ENCODE measurements at regions not wholly inside any gene's neighbourhood (a gene's known extent, or its start where the extent isn't known, plus 50 kb on each side); places are given as distances from the start of the nearest gene placed in this dataset.
"Not testable (repeated sequence)": the region's sequence is repeated elsewhere in the genome, so short reads cannot be mapped to it uniquely, and the experiment has no call there.

DNA sequence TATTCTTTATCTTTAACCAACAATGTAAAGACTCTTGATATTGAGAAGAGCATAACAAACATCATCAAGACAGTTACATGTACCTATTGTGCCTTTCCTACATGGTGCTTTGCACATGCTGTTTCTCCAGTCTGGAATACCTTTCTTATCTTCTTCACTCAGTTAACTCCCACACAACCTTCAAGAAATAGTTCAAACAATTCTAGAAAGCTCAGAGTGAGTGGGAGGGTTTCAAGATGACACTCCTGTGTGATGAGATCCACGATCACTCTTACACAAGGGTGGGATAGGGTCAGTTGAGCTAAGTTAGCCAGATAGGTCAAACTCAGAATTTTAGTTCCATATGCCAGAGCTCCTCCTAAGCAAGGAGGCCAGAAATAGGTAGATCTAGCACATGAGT is 915.5 kb downstream of the NR2F1-AS1 start:
- DNase-seq = no peak

DNA sequence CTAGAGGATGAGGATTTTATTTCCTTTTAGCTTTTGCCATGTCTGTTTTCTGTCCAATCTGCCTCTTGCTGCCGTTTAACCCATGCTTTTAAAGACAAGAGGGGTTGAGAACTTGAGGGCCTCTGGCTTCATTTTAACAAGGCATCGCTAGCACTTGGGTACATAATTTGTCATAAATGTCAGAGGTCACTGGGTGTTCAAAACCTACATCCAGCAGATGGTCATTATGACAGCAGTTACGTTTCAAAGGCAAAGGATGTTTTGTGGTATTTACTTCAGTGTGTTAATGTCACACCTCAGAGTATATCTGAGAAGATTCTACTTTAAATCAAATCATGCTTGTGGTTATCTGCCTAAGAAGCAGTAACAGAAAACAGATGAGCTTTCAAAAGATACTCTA is 918.3 kb downstream of the NR2F1-AS1 start:
- no peak for DNase-seq

DNA sequence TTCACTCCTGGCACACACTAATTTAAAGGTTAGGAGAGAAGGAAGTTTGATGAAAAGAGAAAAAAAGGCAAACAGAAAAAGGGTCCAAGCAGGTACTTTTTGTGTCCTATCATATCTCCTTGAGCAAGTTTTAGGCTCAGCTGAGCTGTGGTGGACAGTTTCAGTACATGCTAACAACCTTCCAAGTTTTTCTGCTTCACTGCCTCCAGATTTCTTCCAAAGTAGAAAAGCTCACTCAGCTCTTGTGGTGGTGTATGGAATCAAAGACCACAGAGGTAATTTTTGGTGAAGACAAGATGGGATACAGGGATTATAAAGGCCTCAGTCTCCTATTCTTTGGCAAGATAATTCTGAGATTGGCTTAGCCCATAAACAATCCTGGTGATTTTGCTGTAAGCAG is 921.8 kb downstream of the NR2F1-AS1 start:
- DNase-seq = no peak

DNA sequence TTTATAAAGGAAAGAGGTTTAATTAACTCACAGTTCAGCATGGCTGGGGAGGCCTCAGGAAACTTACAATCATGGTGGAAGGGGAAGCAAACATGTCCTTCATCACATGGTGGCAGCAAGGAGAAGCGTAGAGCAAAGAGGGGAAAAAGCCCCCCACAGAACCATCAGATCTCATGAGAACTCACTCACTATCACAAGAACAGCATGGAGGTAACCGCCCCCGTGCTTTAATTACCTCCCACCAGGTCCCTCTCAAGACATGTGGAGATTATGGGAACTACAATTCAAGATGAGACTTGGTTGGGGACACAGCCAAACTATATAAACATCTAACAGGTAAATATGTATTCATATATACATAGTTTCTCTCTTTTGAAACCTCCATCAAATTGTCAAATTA is 926.4 kb downstream of the NR2F1-AS1 start:
- not testable (repeated sequence) for DNase-seq

DNA sequence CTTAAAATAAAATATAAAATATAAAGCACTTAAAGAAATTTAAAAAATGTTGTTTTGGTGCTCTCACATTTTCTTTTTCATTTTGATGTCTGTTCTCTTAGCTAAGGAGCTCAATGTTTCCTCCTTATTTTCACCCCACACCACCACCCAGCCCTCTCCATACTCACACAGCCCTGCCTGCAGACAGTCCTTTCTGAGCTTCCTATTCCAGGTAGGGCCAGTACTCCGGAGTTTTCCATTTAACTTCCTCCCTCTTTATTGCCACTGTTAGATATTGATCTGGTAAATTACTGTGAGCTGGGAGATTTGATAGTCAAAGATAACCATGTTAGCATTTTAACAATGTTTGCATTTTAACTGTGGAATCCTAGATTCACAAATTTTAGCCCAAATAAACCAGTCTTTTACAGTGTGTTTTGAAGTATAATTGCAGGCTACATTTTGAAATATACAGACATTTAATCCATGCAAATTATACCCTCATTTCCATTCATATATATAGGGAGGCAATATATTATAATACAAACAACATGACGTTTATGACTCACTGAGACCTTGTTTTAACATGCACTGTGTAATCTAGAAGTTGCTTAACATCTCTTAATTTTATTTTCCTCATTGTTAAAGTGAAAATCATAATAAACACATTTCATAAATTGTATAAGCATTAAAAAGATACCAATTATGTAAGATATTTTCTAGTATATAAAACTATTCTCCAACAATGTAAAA is 927.1 kb downstream of the NR2F1-AS1 start:
- DNase-seq = no peak

DNA sequence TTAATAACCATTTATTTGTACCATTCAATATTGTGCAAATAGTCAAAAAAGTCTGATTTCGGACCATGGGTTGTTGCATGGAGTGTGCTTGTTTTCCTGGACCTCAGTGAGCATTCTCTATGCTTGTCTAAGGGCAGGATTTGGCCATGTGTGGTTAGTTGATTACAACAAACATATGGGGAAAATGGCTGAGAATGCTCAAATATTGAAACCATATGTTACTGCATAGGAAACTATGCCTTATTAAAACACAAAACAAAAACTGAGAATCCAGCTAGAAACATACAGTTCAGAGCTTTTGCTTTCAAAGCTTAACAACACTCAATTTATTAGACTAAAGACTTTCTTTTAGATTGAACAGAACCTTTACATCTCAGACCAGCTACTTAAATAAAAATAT is 928.3 kb downstream of the NR2F1-AS1 start:
- DNase-seq = no peak

DNA sequence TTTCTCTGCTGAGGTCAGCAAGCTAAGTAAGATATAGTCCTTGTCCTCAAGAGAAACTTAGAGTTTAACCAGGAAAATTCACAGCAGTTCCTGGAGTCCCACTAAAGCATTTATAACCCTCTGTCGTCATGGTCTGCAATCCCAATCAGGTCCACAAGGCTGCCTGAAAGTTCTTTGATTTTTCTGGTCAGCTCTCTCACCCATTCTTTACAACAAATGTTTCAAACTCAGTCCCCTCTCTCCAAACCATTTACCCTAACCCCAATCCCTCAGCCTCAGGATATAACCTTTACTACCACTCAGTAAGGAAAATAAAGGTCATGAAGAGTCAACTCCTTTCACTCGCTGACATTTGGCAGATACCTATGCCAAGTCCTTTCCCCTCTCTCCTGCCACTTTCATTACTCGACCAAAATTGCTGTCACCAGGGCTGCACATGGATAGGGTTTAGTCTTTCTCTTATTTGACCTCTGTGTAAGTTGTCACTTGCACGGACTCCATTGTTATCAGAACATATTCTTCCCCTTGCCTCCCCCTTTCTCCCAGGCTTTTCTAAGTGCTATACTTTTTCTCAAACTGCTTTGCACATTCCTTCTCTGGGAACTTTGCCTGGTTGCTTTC is 936.6 kb downstream of the NR2F1-AS1 start:
- no peak for DNase-seq

DNA sequence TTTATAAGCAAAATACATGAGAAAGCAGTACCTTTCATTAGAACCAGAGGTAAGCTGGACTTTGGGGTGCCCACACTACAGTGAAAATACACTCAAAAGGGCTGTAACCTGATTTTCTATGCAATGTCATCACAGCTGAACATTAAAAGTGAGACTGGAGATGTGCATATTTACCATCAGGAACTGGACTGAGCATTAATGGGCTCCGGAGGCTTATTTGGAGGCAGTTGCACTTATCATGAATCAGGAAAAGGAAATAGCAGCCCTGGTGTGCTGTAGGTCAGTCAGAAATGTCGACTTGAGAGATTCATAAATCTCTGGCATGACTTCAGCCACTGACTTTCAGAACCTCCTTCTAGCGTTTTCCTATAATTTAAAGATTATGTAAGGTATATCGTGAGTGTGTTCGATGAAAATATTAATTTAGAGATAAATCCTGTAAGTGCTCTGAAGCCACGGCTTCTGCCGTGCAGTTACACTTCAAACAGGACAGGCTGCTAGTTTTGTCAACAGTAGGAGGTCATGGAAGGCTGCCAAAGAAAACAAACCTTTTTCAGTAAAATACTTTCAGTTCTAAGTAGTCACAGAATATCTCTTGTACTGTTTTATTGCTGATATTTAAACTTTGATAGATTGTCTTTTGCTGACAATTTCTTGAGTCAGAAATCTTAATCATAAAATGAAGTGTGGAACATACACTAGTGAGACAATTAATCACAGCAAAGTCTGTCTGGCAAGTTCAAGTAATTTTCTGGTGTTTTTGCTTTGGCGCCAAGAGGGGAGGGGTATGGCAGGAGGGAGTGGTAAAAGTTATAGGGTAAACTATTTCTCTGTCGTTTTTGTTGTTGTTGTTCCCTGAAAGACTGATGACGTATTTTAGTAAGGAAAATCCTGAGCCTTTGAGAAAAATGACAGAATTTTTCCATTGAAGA is 939.7 kb downstream of the NR2F1-AS1 start:
- peak; percentile 4 for DNase-seq

DNA sequence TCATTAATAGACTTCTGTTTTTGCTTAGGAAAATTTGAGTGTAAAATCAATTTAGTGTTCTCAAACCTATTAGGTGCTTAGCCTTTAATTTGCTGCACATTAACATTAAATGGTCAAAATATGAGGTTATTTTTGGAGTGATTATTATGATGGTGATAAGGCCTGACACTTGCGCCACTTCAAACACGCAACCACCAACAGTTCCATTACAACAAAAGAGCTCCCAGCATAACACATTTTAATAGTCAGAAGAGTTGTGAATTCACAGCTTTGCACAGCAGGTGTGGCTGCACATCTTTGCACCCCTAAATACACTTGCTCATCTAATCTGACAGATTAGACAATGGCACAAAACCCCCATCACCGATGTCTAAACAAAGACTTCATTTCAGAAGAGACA is 940.7 kb downstream of the NR2F1-AS1 start:
- no peak for DNase-seq

DNA sequence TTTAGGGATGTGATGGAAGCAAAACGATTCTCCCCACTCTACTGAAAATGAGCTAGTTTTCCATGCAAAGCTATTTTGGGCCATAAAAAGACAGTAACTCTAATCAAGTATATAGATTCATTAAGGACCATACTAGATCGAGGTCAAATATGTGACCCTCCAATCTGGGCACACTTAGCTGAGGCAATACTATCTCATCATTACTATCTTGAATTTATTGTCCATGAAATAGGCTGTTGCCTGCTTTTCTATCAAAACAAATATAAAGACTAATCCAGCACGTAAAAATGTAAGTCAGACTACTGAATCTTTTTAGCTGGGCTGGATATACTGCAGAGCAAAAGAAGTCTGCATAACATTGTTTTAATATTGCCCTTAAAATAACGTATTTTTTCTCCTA is 943.1 kb downstream of the NR2F1-AS1 start:
- DNase-seq = no peak

DNA sequence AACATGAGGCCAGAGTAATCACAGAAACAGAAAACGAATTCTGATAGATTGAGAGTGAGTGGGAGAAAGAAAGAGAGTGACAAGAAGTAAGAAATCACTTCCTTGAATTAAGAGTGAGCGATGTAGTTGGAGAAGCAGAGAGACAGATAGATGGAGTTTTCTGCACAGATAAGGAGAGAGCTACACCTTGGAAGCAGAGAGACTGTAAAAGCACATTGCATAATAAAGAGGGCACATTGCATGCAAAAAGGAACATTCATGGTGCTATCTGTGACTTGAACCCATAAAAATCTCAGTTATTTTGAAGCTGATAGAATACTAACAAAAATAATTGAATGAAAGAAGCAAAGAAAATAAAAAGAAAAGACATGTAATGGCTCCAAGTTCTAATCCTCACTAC is 943.8 kb downstream of the NR2F1-AS1 start:
- no peak for DNase-seq

DNA sequence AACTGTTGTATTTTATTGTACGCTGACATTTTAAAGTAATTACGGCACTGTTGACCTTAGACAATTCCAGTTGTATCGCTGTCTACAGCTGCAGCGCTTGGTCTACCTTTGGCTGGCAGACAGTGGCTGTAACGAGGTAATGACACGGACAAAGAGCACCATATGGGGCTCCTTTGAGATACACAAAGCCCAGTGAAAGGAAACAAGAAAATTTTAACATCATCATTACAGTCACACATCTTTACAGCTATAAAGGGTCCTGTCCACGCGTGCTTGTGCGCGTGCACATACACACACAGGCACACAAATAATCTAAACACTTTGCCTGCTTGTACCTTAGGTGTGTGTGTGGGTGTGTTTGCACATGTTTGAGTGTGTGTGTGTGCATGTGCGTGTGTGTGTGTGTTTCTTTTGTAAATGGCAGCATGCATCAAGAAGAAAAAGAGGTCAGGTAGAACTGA is 946.0 kb downstream of the NR2F1-AS1 start:
- DNase-seq = no peak

DNA sequence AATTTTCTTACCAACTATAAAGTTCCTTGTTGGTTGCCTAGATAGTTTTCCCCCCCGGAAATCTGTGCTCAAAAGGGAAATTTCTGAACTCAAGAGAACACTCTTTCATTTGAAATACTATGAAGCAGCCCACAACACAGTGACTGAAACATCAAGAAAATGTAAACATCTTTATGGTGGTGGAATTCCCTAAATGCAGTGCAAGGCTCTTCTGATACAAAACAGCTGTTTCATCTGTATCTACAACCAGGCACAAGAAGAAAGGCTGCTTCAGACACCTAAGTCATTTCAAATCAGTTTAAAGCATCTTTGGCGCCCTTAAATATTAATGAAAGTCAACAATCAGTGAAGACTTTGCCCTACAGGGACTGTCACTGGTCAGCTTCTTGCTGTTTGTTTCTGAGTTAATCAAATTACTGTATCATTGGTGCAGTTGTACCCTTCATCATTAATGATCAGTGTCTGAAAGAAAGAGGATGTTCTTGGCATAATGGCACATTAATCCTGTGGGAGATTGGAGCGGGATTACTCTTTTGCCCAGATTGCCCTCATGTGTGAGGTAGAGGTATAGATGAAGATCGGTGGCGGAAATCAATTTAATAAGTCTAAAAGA is 947.0 kb downstream of the NR2F1-AS1 start:
- no peak for DNase-seq

DNA sequence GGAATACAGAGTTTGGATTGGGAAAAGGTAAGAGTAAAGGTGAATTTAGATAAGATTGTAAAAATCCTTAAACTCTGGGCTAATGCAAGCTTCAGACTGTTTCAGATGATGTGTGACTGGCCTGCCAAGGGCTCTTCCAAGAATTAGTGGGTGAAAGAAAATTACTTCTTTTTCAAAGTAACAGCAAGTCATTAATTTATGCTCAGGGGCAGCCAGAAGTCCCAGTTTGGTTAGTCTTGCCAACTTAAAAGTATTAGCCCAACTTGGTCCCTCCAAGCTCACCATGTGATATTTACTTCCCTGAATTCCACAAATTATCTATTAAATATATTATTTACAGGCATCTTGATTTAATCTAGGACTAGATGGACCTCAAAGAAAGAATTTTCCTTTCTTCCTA is 947.8 kb downstream of the NR2F1-AS1 start:
- no peak for DNase-seq

DNA sequence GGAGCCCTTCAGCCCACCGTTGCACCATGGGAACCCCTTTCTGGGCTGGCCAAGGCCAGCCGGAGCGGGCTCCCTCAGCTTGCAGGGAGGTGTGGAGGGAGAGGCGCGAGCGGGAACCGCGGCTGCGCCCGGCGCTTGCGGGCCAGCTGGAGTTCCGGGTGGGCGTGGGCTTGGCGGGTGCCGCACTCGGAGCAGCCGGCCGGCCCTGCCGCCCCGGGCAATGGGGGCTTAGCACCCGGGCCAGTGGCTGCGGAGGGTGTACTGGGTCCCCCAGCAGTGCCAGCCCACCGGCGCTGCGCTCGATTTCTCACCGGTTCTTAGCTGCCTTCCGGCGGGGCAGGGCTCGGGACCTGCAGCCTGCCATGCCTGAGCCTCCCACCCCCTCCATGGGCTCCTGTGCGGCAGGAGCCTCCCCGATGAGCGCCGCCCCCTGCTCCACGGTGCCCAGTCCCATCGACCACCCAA is 949.8 kb downstream of the NR2F1-AS1 start:
- not testable (repeated sequence) for DNase-seq

DNA sequence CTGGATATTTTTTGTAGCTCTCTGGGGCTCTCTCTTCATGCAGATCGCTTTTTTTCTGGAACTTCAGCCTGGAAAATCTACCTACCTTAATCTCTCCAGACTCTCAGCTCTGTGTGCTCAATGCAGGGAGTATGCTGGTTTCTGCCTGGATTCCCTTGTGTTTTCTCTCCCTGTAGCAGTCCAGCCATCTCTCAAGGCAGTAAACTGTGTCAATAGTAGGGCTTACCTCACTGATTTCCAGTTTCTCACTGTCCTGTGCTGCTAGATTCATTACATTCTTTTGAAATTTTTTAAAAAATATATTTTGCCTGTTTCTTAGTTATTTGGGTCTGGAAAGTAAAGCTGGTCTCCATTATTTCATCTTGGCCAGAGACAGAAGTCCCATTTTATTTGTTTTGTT is 951.4 kb downstream of the NR2F1-AS1 start:
- DNase-seq = no peak

DNA sequence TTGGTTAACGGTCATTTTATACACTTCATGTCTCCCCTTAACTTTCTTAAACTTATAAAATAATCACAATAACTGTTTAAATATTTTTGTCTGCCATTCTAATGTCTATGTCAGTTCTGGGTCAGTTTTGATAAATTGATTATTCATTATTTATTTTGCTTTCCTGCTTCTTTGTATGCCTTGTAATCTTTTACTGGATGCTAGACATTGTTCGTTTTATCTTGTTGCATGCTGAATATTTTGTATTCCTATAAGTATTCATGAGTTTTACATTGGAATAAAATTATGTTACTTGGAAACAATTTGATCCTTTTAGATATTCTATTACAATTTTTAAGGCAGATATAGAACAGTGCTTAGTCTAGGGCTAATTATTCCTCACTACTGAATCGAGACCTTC is 952.0 kb downstream of the NR2F1-AS1 start:
- DNase-seq = no peak

DNA sequence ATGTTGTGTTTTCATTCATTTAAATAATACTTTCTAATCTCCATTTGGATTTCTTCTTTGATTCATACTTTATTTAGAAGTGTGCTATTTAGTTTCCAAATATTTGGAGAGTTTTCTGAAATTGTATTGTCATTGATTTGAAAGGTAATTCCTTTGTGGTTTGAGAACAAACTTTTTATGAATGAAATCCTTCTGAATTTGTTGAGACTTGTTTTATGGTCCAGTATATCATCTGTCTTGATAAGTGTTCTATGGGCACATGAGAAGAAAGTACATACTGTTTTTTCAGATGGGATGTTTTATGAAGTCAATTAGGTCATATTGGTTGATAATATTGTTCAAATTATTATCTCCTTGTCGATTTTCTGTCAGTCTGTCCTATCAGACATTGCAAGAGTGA is 953.8 kb downstream of the NR2F1-AS1 start:
- no peak for DNase-seq

DNA sequence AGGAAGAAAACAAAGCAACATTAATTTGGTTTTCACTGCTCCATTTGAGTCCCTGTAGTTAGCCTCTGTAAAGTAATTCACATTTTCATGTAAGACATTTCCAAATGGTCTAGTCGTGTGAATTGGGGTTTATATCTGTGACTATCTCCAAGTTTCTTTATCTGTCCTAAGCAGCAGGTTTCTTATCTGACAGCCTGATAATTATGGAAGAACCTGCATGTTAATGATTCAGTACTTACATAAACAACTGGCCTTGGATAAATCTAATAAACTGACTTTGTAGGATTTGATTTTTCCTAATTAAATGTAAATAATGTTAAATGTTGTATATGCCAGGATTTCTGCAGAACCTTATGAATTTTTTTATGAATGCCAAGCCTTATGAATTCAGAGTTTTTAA is 964.9 kb downstream of the NR2F1-AS1 start:
- no peak for DNase-seq

DNA sequence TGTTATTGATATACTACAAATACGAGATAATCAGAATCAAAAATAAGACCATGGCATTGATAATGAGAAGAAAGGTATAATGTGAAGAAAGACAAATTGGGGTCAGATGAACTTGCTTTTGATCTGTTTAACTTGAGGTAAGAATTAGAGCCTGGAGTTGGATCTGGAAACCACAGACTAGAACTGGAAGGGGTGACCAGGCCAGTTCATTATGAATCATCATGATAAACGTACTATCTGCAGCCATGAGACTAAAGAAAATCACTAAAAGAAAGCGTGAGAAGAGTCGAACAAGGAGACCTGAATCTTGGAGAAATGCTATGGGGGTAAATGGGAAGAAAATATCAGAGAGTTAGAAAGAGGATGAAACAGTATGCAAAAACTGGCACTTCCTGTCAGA is 967.5 kb downstream of the NR2F1-AS1 start:
- no peak for DNase-seq

DNA sequence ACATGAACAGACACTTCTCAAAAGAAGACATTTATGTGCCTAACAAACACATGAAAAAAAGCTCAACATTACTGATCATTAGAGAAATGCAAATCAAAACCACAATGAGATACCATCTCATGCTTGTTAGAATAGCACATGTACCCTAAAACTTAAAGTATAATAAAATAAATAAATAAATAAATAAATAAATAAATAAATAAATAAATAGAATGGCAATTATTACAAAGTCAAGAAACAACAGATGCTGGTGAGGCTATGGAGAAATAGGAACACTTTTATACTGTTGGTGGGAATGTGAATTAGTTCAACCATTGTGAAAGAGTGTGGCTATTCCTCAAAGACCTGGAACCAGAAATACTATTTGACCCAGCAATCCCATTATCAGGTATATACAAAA is 970.6 kb downstream of the NR2F1-AS1 start:
- not testable (repeated sequence) for DNase-seq

DNA sequence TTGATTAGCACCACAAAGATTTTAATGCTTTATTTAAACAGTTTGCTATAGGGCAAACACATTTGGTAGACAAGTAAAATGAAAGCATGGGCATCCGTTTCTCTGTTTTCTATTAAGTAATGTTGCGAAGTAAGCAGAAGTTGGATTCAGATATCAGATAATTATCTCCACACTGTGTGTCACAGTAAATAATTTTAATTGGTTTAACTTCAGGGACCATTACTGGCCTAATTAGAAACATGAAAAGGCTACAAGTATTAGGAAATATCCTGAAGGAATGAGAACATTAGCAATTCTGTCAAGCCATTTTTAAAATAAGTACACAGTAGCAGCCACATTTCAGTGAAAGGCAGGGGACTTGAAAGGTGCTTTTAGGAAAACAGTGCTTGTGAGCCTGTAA is 975.4 kb downstream of the NR2F1-AS1 start:
- no peak for DNase-seq

DNA sequence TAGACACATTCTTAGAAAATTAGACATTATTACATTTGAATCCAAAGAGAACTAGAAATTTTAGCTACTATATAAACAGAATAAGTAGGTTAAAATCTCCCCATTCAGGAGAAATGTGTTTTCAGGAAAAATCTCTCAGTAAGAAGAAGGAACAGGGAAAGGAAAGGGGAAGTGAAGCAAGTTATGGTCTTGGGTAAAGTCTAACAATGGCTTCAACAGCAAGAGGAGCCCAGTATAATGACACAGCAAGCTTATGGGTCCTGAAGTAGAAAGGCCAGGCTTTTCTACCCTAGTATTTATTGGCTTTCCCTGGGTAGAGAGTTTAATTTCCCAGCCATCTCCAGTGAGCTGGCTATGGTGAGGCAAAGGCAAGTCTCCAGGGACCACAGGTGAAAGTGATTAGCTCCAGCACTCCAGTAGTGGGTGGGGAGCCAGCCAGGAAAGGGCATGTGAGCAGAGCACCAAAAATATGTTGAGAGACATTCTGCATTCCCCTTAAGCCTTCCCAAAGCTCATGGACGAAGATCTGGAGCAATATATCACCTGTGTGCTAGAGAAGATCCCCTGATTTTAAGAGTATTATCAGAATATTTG is 981.7 kb downstream of the NR2F1-AS1 start:
- no peak for DNase-seq

Measured in NCI-H524 treated with DMSO at 0.1 percent for 48 hours (cell line).